ENCODE measurements at regions not wholly inside any gene's neighbourhood (a gene's known extent, or its start where the extent isn't known, plus 50 kb on each side); places are given as distances from the start of the nearest gene placed in this dataset.

- TF ChIP-seq POLR2A (IDR thresholded peaks at IDR 0.05; ENCODE audit: low read depth) (no peak), CTCF (IDR thresholded peaks at IDR 0.05) (no peak), POLR2AphosphoS5 (IDR thresholded peaks at IDR 0.05) (no peak)
These were observed 83.7 kb downstream of the MCFD2 start for GRCh38 chr2:46831869-46832265.

Data from esophagus muscularis mucosa (tissue), 3 donors.